Neuron (in vitro differentiated cells): ENCODE measurements at regions not wholly inside any gene's neighbourhood (a gene's known extent, or its start where the extent isn't known, plus 50 kb on each side); places are given as distances from the start of the nearest gene placed in this dataset.

Source experiments
- H2AFZ ChIP-seq: one replicate; pipeline ENCODE4 v1.6.1; 2013; ENCODE audit warnings: low read depth, mild to moderate bottlenecking, inconsistent platforms, low read length, moderate library complexity
- H3K27me3 ChIP-seq: one replicate; pipeline ENCODE4 v1.6.1; 2013; ENCODE audit warnings: low read length; ENCODE audit not compliant: insufficient read depth
- H3K36me3 ChIP-seq: one replicate; pipeline ENCODE4 v1.6.1; 2013; ENCODE audit warnings: low read length; ENCODE audit not compliant: insufficient read depth
- H3K4me1 ChIP-seq: one replicate; pipeline ENCODE4 v1.6.1; 2013; ENCODE audit warnings: low read length; ENCODE audit not compliant: insufficient read depth
- H3K4me3 ChIP-seq: 2 replicates; pipeline ENCODE4 v1.5.1; 2013; ENCODE audit warnings: mild to moderate bottlenecking, low read length, moderate library complexity
- H3K9me3 ChIP-seq: one replicate; pipeline ENCODE4 v1.6.1; 2013; ENCODE audit warnings: low read length

DNA sequence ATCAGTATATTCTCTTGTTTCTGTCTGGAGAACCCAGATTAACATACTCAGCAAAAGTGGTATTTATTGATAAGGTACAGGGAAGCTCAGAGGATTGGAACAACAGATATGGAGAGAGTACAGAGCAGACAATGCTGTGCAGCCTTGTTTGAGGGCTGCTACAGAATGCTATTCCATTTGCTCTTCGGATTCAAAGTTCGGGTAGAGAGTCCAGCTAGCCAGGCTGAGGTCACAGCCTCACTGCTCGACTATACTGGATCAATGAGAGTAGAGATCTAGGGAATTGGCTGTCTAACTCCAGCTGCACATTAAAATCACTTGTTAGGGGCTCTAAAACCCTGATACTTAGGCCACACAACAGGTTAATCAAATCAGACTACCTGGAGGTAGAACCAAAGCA is 200.1 kb upstream of the BTBD3 start:
- H3K4me1 ChIP-seq: no peaks in the 10 kb centered on the region
- no peaks in the 10 kb centered on the region for H3K27me3 ChIP-seq
- H3K9me3 ChIP-seq: no peaks in the 10 kb centered on the region
- H3K4me3 ChIP-seq: no peak overlapping the region
- no peak overlapping the region for H2AFZ ChIP-seq
- no peaks in the 10 kb centered on the region for H3K36me3 ChIP-seq

GRCh38 chr20:11718474-11719094 is 199.1 kb upstream of the BTBD3 start:
- Histone ChIP-seq H3K4me1 (no peaks in the 10 kb centered on the region), H3K27me3 (no peaks in the 10 kb centered on the region)

DNA sequence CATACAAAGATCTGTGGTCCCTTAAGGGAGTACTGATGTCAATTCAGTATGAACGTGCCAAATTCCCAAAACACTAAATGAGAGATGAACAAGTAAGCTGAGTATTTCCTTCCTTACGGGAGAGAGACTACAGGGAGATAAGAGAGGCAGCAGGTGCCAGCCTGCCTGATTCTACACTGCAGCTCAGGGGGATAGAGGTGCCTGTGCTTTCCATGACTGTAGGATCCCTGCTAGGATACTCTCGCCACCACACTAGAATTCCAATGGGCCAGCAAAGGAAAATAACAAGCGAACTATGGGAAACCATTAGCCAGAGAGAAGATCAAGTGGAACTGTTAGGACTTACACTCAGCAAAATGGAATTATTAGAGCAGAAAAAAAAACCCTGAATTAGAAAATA is 198.5 kb upstream of the BTBD3 start:
- no peak overlapping the region for H3K4me3 ChIP-seq
- no peaks in the 10 kb centered on the region for H3K4me1 ChIP-seq
- no peak overlapping the region for H2AFZ ChIP-seq
- H3K27me3 ChIP-seq: no peaks in the 10 kb centered on the region
- no peaks in the 10 kb centered on the region for H3K9me3 ChIP-seq
- H3K36me3 ChIP-seq: no peaks in the 10 kb centered on the region

More at GRCh38 chr20:11718474-11719094, 199.1 kb upstream of the BTBD3 start:
- H3K4me3 ChIP-seq: no peak overlapping the region
- no peak overlapping the region for H2AFZ ChIP-seq
- no peaks in the 10 kb centered on the region for H3K9me3 ChIP-seq
- no peaks in the 10 kb centered on the region for H3K36me3 ChIP-seq

DNA sequence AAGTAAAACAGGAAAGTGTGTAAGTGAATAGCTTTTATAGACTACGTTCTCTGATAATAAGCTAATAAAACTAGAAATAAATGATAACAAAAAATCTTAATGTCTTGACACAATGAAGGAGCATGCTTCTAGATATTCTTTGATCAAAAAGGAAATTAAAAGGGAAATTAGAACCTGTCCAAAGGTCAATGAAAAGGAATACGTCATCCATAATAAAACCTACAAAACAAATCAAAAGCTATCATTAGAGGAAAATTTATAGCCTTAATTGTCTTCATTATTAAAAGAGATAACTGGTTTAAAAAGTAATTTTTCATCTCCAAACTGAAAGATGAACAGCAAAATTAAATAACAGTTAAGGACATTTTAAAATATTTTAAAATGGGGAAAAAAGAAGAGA is 196.3 kb upstream of the BTBD3 start:
- H3K9me3 ChIP-seq: no peaks in the 10 kb centered on the region
- H2AFZ ChIP-seq: no peak overlapping the region

DNA sequence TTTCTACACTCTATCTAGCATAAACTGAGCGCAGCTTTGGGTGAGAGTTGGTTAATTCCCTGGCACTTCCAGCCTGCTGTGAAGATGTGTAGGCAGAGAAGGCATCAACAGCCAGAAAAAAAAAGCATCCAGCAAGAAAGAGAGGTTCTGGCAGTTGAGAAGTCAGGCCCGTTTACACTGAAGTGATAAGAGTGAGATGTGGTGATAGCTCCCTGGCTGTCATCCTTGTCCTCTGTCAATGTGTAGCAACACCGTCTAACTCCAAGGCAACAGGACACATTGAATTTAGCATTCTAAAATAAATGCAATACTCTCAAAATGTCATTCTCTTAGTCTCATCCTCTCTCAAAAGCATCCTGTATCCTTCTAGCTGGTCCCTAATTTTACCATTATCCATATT is 193.6 kb upstream of the BTBD3 start:
- H3K36me3 ChIP-seq: no peaks in the 10 kb centered on the region

More for the DNA sequence above, 196.3 kb upstream of the BTBD3 start:
- no peaks in the 10 kb centered on the region for H3K4me1 ChIP-seq
- no peaks in the 10 kb centered on the region for H3K36me3 ChIP-seq
- no peak overlapping the region for H3K4me3 ChIP-seq
- no peaks in the 10 kb centered on the region for H3K27me3 ChIP-seq

DNA sequence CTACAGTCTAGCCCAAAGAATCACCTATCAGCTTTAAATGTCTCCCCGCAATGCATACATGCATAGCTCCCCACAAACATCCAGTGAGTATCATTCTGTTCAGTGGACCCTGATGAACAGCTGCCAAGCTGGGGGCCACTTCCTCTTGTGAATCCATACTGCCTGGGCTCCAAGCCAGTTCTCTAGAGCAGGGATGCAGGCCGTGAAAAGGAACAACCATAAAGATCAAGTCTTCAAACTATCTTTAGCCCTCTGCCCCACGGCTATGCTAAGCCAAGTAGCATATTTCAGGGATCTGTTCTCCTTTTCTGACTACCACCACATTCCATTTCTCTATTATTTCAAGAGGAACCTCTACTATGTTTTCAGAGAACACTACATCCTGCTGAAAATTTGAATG is 191.7 kb upstream of the BTBD3 start:
- no peak overlapping the region for H3K4me3 ChIP-seq
- no peak overlapping the region for H2AFZ ChIP-seq
- no peaks in the 10 kb centered on the region for H3K4me1 ChIP-seq
- no peaks in the 10 kb centered on the region for H3K9me3 ChIP-seq
- no peaks in the 10 kb centered on the region for H3K27me3 ChIP-seq
- no peaks in the 10 kb centered on the region for H3K36me3 ChIP-seq

More for the DNA sequence above, 193.6 kb upstream of the BTBD3 start:
- Histone ChIP-seq H3K4me3 (no peak overlapping the region), H3K27me3 (no peaks in the 10 kb centered on the region), H3K4me1 (no peaks in the 10 kb centered on the region), H3K9me3 (no peaks in the 10 kb centered on the region), H2AFZ (no peak overlapping the region)

DNA sequence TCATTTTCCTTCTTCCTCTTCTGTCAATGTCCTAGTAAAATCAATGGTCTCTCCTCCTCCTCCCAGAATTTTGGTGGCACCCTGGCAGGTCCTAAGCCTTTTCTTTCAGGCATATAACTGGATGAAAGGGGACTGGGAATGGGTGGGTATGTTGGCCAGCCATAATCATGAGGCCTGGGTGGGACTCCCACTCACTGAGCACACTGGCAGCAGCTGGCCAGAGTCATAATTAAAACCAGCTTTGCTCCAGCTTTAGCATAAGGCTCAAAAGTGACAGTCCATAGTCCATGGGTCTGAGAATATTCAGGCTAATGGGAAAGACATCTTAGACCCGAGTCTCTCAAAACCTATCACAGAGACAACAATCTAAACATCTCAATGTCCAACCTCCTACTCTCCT is 190.0 kb upstream of the BTBD3 start:
- Histone ChIP-seq H3K36me3 (no peaks in the 10 kb centered on the region), H3K27me3 (no peaks in the 10 kb centered on the region), H3K9me3 (no peaks in the 10 kb centered on the region), H3K4me3 (no peak overlapping the region), H3K4me1 (no peaks in the 10 kb centered on the region), H2AFZ (no peak overlapping the region)

- H3K27me3 ChIP-seq: no peaks in the 10 kb centered on the region
- H3K36me3 ChIP-seq: no peaks in the 10 kb centered on the region
- H3K9me3 ChIP-seq: no peaks in the 10 kb centered on the region
- no peak overlapping the region for H3K4me3 ChIP-seq
- H3K4me1 ChIP-seq: no peaks in the 10 kb centered on the region
- no peak overlapping the region for H2AFZ ChIP-seq
These were observed 188.8 kb upstream of the BTBD3 start for GRCh38 chr20:11728937-11729336.

DNA sequence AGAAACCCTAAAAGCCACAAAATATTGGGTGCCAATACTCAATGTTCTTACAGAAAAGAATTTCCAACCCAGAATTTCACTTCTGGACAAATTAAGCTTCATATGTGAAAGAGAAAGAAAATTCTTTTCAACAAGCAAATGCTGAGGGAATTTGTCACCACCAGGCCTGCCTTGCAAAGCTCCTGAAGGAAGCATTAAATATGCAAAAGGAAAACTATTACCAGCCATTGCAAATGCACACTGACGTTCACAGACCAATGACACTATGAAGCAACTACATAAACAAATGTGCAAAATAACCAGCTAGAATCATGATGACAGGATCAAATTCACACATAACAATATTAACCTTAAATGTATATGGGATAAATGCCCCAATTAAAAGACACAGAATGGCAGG is 187.9 kb upstream of the BTBD3 start:
- Histone ChIP-seq H2AFZ (no peak overlapping the region), H3K4me1 (no peaks in the 10 kb centered on the region), H3K9me3 (no peaks in the 10 kb centered on the region), H3K4me3 (no peak overlapping the region), H3K27me3 (no peaks in the 10 kb centered on the region), H3K36me3 (no peaks in the 10 kb centered on the region)

DNA sequence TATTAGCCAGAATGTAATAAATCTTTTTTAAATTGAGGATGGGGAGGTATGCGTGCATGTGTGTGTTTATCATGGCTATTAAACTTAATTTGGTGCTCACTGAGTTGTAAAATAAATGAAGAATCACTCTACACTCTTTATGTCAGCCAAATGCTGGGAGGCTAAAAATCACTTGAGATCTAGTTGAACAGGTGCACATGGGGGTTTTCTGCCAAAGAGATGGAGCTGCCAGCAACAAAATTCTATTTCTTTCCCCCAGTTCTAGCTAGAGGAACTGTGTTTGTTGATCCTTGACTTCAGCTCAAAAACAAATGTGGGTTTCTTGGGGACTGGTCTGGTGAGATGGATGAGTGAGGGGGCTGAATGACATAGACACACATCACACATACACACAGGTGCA is 183.3 kb upstream of the BTBD3 start:
- Histone ChIP-seq H3K27me3 (no peaks in the 10 kb centered on the region), H3K4me1 (no peaks in the 10 kb centered on the region), H2AFZ (no peak overlapping the region), H3K36me3 (no peaks in the 10 kb centered on the region), H3K9me3 (no peaks in the 10 kb centered on the region), H3K4me3 (no peak overlapping the region)

DNA sequence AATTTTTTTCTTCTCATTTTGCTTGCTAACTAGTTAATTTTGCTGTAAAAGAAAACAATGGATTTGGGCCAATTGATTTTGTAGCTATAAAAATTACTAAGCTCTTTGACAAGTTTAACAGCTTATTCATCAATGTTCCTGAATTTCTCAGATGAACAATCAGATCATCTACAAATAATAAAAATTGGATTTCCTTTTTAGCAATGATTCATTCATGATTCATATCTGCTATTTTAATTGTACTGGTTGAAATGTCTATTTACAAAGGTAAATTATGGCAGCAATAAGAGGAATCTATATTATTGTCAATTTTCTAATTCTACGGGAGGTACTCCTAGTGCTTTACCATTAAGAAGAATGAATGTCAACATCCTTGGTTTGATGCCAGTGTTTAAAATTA is 178.8 kb upstream of the BTBD3 start:
- H2AFZ ChIP-seq: no peak overlapping the region
- H3K27me3 ChIP-seq: no peaks in the 10 kb centered on the region
- no peaks in the 10 kb centered on the region for H3K36me3 ChIP-seq
- no peak overlapping the region for H3K4me3 ChIP-seq
- H3K4me1 ChIP-seq: no peaks in the 10 kb centered on the region
- H3K9me3 ChIP-seq: no peaks in the 10 kb centered on the region

- no peak overlapping the region for H3K4me3 ChIP-seq
These were observed 176.7 kb upstream of the BTBD3 start for GRCh38 chr20:11740975-11741374.

DNA sequence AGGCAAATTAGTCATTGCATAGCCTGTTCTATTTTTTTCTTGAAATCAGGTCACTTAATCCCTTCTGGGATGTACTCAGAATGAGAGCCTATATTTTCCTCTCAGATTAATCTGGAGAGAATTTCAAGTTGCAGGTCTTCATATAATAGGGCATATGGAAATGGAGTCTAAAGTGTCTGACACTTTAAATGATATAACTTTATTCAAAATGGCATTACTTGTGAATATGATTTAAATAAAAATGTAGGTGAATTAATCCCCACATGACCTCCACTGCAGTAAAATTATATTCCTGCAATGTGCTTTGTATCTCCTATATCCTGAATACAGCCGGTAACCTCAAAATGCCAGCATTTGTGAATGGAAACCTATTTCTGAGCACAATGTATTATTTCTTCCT is 172.5 kb upstream of the BTBD3 start:
- H3K9me3 ChIP-seq: no peaks in the 10 kb centered on the region
- H2AFZ ChIP-seq: no peak overlapping the region
- no peaks in the 10 kb centered on the region for H3K36me3 ChIP-seq
- no peak overlapping the region for H3K4me3 ChIP-seq
- H3K4me1 ChIP-seq: no peaks in the 10 kb centered on the region
- H3K27me3 ChIP-seq: no peaks in the 10 kb centered on the region

More at GRCh38 chr20:11740975-11741374, 176.7 kb upstream of the BTBD3 start:
- H3K4me1 ChIP-seq: no peaks in the 10 kb centered on the region
- H3K36me3 ChIP-seq: no peaks in the 10 kb centered on the region
- no peak overlapping the region for H2AFZ ChIP-seq
- H3K9me3 ChIP-seq: no peaks in the 10 kb centered on the region
- no peaks in the 10 kb centered on the region for H3K27me3 ChIP-seq

GRCh38 chr20:11748436-11748835 is 169.3 kb upstream of the BTBD3 start:
- H3K9me3 ChIP-seq: no peaks in the 10 kb centered on the region
- no peak overlapping the region for H2AFZ ChIP-seq
- no peak overlapping the region for H3K4me3 ChIP-seq
- no peaks in the 10 kb centered on the region for H3K4me1 ChIP-seq
- H3K36me3 ChIP-seq: no peaks in the 10 kb centered on the region
- H3K27me3 ChIP-seq: no peaks in the 10 kb centered on the region
